Ishikawa (cell line): ENCODE measurements at regions not wholly inside any gene's neighbourhood (a gene's known extent, or its start where the extent isn't known, plus 50 kb on each side); places are given as distances from the start of the nearest gene placed in this dataset.

Experiments used
- EP300 ChIP-seq: IDR thresholded peaks from 2 replicates; pipeline ENCODE4 v1.6.1; 2012; ENCODE audit warnings: borderline replicate concordance
- TF ChIP-seq, protein P1 (sequence below): IDR thresholded peaks from 2 replicates; pipeline ENCODE4 v1.6.1; 2012

DNA sequence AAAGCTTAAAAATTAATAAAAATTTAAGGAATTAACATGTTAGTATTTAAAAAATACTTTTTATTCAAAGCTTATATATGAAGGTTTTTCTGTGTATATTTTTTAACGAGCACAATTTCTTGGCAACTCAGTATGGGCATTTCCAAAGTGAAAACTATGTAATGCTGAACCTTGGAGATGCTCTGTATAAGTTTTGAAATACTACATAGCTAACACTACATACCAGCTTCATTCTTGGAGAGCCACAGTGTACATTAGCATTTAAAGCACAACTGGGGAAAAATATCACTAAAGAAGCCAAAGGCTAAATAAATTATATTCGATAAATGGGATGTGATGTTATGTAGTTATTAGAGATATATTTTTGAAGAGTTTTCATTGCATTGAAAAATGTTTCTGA lies 446.5 kb downstream of the CCDC85A start:
- TF ChIP-seq EP300, result no peak
- TF ChIP-seq, protein P1, sequence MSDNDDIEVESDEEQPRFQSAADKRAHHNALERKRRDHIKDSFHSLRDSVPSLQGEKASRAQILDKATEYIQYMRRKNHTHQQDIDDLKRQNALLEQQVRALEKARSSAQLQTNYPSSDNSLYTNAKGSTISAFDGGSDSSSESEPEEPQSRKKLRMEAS, result no peak
